ENCODE measurements at regions not wholly inside any gene's neighbourhood (a gene's known extent, or its start where the extent isn't known, plus 50 kb on each side); places are given as distances from the start of the nearest gene placed in this dataset.
"Not testable (repeated sequence)": the region's sequence is repeated elsewhere in the genome, so short reads cannot be mapped to it uniquely, and the experiment has no call there.

GRCh38 chr15:93762036-93762435, 469.3 kb upstream of the MCTP2 start:
- TF ChIP-seq CTCF (IDR thresholded peaks at IDR 0.05) (no peak), POLR2A (IDR thresholded peaks at IDR 0.05) (no peak)
- DNase-seq = no peak
- intact Hi-C loops (cut with DNase I) = no loop called here
- no peak overlapping the region for H3K27ac ChIP-seq
- H3K4me3 ChIP-seq = no peak overlapping the region
- H3K36me3 ChIP-seq = no peaks in the 10 kb centered on the region
- no peaks in the 10 kb centered on the region for H3K9me3 ChIP-seq
- no peaks in the 10 kb centered on the region for H3K27me3 ChIP-seq
- WGBS, 2 donors = 80 to 85% methylated on average over 3 of the region's 3 CpGs
- H3K4me1 ChIP-seq = peaks cover 0 to 21% (median 0%) of the 10 kb centered on the region in 3 donors

GRCh38 chr15:93759629-93760028, 471.7 kb upstream of the MCTP2 start:
- intact Hi-C loops (cut with DNase I) = no loop called here
- Histone ChIP-seq H3K27ac (no peak overlapping the region), H3K27me3 (no peaks in the 10 kb centered on the region), H3K4me1 (peaks cover 0 to 21% (median 0%) of the 10 kb centered on the region in 3 donors), H3K4me3 (no peak overlapping the region), H3K9me3 (no peaks in the 10 kb centered on the region), H3K36me3 (no peaks in the 10 kb centered on the region)
- TF ChIP-seq POLR2A (IDR thresholded peaks at IDR 0.05) (no peak), CTCF (IDR thresholded peaks at IDR 0.05) (no peak)
- 49 to 56% methylated on average over 3 of the region's 3 CpGs for WGBS, 2 donors
- no peak for DNase-seq

DNA sequence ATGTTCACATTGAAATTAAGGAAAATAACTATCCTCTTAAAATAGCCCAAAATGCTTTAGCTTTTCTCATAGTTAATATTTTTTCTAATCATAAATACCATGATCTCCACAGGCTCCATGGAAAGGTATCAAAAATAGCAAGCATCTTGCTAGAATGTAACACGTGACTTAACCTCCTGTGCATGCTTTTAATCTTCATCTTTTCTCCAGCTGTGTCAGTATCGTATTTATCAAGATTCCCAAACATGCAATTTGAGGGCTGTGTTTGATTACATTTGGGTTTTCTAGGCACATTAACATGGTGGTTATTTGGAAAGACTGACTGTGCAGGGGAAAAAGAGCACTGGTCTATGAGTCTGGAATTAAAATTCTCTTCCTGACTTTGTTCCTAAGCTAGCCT, 472.5 kb upstream of the MCTP2 start:
- 74 to 86% methylated on average over 2 of the region's 2 CpGs for WGBS, 2 donors
- TF ChIP-seq POLR2A (IDR thresholded peaks at IDR 0.05) (no peak), CTCF (IDR thresholded peaks at IDR 0.05) (no peak)
- no peak for DNase-seq
- intact Hi-C loops (cut with DNase I) = no loop called here
- no peak overlapping the region for H3K27ac ChIP-seq
- no peak overlapping the region for H3K4me3 ChIP-seq
- no peaks in the 10 kb centered on the region for H3K27me3 ChIP-seq
- H3K36me3 ChIP-seq = no peaks in the 10 kb centered on the region
- H3K9me3 ChIP-seq = no peaks in the 10 kb centered on the region
- H3K4me1 ChIP-seq = peaks cover 0 to 21% (median 0%) of the 10 kb centered on the region in 3 donors

DNA sequence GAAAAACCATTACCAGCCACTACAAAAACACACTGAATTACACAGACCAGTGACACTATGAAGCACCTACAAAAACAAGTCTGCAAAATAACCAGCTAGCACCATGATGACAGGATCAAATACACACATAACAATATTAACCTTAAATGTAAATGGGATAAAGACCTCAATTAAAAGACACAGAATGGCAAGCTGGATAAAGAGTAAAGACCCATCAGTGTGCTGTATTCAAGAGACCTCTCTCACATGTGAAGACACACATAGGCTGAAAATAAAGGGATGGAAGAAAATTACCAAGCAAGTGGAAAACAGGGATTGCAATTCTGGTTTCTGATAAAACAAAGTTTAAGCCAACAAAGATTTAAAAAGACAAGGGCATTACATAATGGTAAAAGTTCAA, 482.7 kb upstream of the MCTP2 start:
- Histone ChIP-seq H3K9me3 (peaks cover 0 to 25% (median 3%) of the 10 kb centered on the region in 3 donors), H3K36me3 (no peaks in the 10 kb centered on the region), H3K27ac (no peak overlapping the region), H3K4me3 (no peak overlapping the region), H3K27me3 (peaks cover 0 to 3% (median 0%) of the 10 kb centered on the region in 4 donors), H3K4me1 (no peaks in the 10 kb centered on the region)
- intact Hi-C loops (cut with DNase I) = no loop called here
- TF ChIP-seq POLR2A (IDR thresholded peaks at IDR 0.05) (no peak), CTCF (IDR thresholded peaks at IDR 0.05) (no peak)
- DNase-seq = no peak

DNA sequence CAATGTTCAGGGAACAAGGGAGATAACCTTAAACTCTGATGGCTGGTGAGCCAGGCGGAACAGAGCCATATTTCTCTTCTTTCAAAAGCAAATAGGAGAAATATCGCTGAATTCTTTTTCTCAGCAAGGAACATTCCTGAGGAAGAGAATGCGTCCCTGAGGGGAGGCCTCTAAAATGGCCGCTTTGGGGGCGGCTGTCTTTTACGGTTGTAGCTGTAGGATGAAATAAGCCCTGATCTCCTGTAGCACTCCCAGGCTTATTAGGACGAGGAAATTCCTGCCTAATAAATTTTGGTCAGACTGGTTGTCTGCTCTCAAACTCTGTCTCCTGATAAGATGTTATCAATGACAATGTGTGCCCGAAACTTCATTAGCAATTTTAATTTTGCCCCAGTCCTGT, 496.4 kb upstream of the MCTP2 start:
- H3K4me1 ChIP-seq; H3K9me3 ChIP-seq; H3K27ac ChIP-seq; DNase-seq; H3K4me3 ChIP-seq; H3K27me3 ChIP-seq; H3K36me3 ChIP-seq; intact Hi-C loops (cut with DNase I): not testable (repeated sequence)
- WGBS, 2 donors = 90 to 92% methylated on average over 8 of the region's 8 CpGs

DNA sequence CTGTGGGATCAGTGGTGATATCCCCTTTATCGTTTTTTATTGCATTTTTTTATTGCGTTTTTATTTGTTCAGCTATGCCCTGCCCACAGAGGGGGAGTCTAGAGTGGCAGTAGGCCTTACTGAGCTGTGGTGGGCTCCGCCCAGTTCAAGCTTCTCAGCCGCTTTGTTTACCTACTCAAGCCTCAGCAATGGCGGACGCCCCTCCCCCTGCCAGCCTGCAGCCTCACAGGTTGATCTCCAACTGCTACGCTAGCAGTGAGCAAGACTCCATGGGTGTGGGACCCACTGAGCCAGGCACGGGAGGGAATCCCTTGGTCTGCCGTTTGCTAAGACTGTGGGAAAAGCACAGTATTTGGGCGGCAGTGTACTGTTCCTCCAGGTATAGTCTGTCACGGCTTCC, 500.6 kb upstream of the MCTP2 start:
- no peak overlapping the region for H3K27ac ChIP-seq
- H3K27me3 ChIP-seq = no peaks in the 10 kb centered on the region
- no peaks in the 10 kb centered on the region for H3K36me3 ChIP-seq
- 90% methylated on average over 2 to 5 of the region's 11 CpGs for WGBS, 2 donors
- no peak for TF ChIP-seq CTCF (IDR thresholded peaks at IDR 0.05)
- TF ChIP-seq POLR2A (IDR thresholded peaks at IDR 0.05) = no peak
- H3K4me1 ChIP-seq = no peaks in the 10 kb centered on the region
- peaks cover 0 to 4% (median 0%) of the 10 kb centered on the region in 3 donors for H3K9me3 ChIP-seq
- no peak overlapping the region for H3K4me3 ChIP-seq
- intact Hi-C loops (cut with DNase I) = no loop called here
- DNase-seq = no peak
